A673 (cell line): ENCODE measurements at regions not wholly inside any gene's neighbourhood (a gene's known extent, or its start where the extent isn't known, plus 50 kb on each side); places are given as distances from the start of the nearest gene placed in this dataset.

Experiments used
- EZH2 ChIP-seq: fragments of 200-600 bp; sonication (generic); IDR thresholded peaks from 2 replicates; pipeline ENCODE4 v1.6.1; 2017; ENCODE audit warnings: borderline replicate concordance, low read depth, mild to moderate bottlenecking, mixed read lengths, antibody characterized with exemption, low read length; ENCODE audit not compliant: poor library complexity, severe bottlenecking
- TF ChIP-seq, protein P1 (sequence below): fragments of 300-800, 200-600 bp; sonication (generic); conservative IDR thresholded peaks from 2 replicates; pipeline ENCODE4 v1.5.1; 2017; ENCODE audit warnings: low read depth, mild to moderate bottlenecking, antibody characterized with exemption, low read length, moderate library complexity, mixed read lengths

DNA sequence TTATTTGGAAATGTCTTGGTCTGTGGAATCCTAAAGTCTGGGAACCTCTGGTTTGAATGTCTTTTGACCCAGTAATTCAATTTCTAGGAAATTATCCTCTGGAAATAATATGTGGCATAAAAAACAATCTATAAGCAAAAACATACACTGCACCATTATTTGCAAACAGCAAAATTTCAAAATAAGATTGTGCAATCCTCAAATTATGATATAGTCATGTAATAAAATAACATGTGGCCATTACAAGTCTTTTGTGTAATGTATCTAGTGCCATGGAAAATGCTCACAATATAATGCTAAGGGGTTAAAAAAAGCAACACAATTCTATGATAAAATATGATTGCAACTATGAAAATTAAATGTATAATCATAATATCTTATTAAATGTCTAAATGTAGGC lies 312.9 kb upstream of the RUNX1 start:
- TF ChIP-seq, protein P1, sequence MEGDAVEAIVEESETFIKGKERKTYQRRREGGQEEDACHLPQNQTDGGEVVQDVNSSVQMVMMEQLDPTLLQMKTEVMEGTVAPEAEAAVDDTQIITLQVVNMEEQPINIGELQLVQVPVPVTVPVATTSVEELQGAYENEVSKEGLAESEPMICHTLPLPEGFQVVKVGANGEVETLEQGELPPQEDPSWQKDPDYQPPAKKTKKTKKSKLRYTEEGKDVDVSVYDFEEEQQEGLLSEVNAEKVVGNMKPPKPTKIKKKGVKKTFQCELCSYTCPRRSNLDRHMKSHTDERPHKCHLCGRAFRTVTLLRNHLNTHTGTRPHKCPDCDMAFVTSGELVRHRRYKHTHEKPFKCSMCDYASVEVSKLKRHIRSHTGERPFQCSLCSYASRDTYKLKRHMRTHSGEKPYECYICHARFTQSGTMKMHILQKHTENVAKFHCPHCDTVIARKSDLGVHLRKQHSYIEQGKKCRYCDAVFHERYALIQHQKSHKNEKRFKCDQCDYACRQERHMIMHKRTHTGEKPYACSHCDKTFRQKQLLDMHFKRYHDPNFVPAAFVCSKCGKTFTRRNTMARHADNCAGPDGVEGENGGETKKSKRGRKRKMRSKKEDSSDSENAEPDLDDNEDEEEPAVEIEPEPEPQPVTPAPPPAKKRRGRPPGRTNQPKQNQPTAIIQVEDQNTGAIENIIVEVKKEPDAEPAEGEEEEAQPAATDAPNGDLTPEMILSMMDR: no peak
- TF ChIP-seq EZH2: no peak
